CD14-positive monocyte (primary cell): ENCODE measurements at regions not wholly inside any gene's neighbourhood (a gene's known extent, or its start where the extent isn't known, plus 50 kb on each side); places are given as distances from the start of the nearest gene placed in this dataset.

Source experiments
- DNase-seq, 3 donors: peaks; one replicate each; pipeline ENCODE4 v3.0.0-alpha.2; 2011 to 2022
- H2AFZ ChIP-seq: 2 replicates; pipeline ENCODE4 v1.6.0; 2012; ENCODE audit warnings: mild to moderate bottlenecking, low read depth, low read length, inconsistent platforms; ENCODE audit not compliant: insufficient read depth, poor library complexity, severe bottlenecking
- H3K27ac ChIP-seq, 2 donors: 1 replicate in 1 of 2; 2 replicates in 1 of 2; pipeline ENCODE4 v1.5.1; 2012 to 2013; ENCODE audit warnings: low read length in 2 of 2, control low read depth in 1 of 2, inconsistent platforms in 1 of 2, low read depth in 1 of 2, mild to moderate bottlenecking in 1 of 2
- H3K27me3 ChIP-seq, 2 donors: one replicate each; pipeline versions ENCODE4 v1.6.0 to v1.6.1; 2011 to 2013; ENCODE audit warnings: low read length in 2 of 2; ENCODE audit not compliant: control insufficient read depth in 2 of 2, insufficient read depth in 2 of 2
- H3K36me3 ChIP-seq, 2 donors: replicated peaks in 1 of 2; 1 replicate in 1 of 2; 2 replicates in 1 of 2; pipeline versions ENCODE4 v1.5.1 to v1.6.1; 2012 to 2013; ENCODE audit warnings: low read length in 2 of 2, control low read depth in 1 of 2, inconsistent platforms in 1 of 2, mild to moderate bottlenecking in 1 of 2; ENCODE audit not compliant: insufficient read depth in 2 of 2, control insufficient read depth in 1 of 2
- H3K4me1 ChIP-seq, 2 donors: 1 replicate in 1 of 2; 2 replicates in 1 of 2; pipeline versions ENCODE4 v1.5.1 to v1.6.1; 2012 to 2013; ENCODE audit warnings: low read length in 2 of 2, control low read depth in 1 of 2, inconsistent platforms in 1 of 2, mild to moderate bottlenecking in 1 of 2, moderate library complexity in 1 of 2; ENCODE audit not compliant: insufficient read depth in 2 of 2, control insufficient read depth in 1 of 2
- H3K4me2 ChIP-seq: replicated peaks from 2 replicates; pipeline ENCODE3; 2012; ENCODE audit warnings: low read length, moderate library complexity, mild to moderate bottlenecking; ENCODE audit not compliant: poor library complexity, severe bottlenecking; ENCODE audit errors: extremely low read depth
- H3K4me3 ChIP-seq, 3 experiments: fragments of 200-600 bp in 1 of 3; sonication (generic) in 1 of 3; replicated peaks in 1 of 3; 1 replicate in 2 of 3; 2 replicates in 1 of 3; pipeline ENCODE4 v1.5.1; 2011 to 2013; ENCODE audit warnings: low read length in 3 of 3, mild to moderate bottlenecking in 3 of 3, control low read depth in 2 of 3, low read depth in 2 of 3, inconsistent platforms in 1 of 3, moderate library complexity in 1 of 3
- H3K79me2 ChIP-seq: 2 replicates; pipeline ENCODE4 v1.6.0; 2012; ENCODE audit warnings: mild to moderate bottlenecking, control low read depth, inconsistent platforms, low read length, moderate library complexity; ENCODE audit not compliant: insufficient read depth
- H3K9ac ChIP-seq: 2 replicates; pipeline ENCODE4 v1.6.0; 2017; ENCODE audit warnings: low read length, mild to moderate bottlenecking; ENCODE audit not compliant: insufficient read depth, poor library complexity, severe bottlenecking
- H3K9me3 ChIP-seq, 2 donors: replicated peaks in 1 of 2; 1 replicate in 1 of 2; 2 replicates in 1 of 2; pipeline versions ENCODE4 v1.5.1 to v1.6.1; 2012 to 2013; ENCODE audit warnings: low read length in 2 of 2, control low read depth in 1 of 2; ENCODE audit not compliant: control insufficient read depth in 1 of 2, insufficient read depth in 1 of 2
- H4K20me1 ChIP-seq: 2 replicates; pipeline ENCODE4 v1.6.0; 2012; ENCODE audit warnings: mild to moderate bottlenecking, low read length, control low read depth, moderate library complexity; ENCODE audit not compliant: insufficient read depth
- H3K27ac Mint-ChIP-seq, 7 donors: one replicate each; pipeline ENCODE4 v1.8.0; 2020; ENCODE audit warnings: mild to moderate bottlenecking in 7 of 7, mixed read lengths in 7 of 7, moderate library complexity in 6 of 7, inconsistent platforms in 2 of 7
- H3K27me3 Mint-ChIP-seq, 3 donors: one replicate each; pipeline ENCODE4 v1.8.0; 2021 to 2022; ENCODE audit warnings: low read depth in 3 of 3, mild to moderate bottlenecking in 3 of 3, mixed read lengths in 3 of 3, moderate library complexity in 3 of 3, inconsistent platforms in 1 of 3
- H3K36me3 Mint-ChIP-seq, 2 donors: one replicate each; pipeline ENCODE4 v1.8.0; 2020; ENCODE audit warnings: mixed read lengths in 2 of 2, inconsistent platforms in 1 of 2, mild to moderate bottlenecking in 1 of 2
- H3K4me1 Mint-ChIP-seq: one replicate; pipeline ENCODE4 v1.8.0; 2020; ENCODE audit warnings: mild to moderate bottlenecking, mixed read lengths
- H3K4me3 Mint-ChIP-seq, 2 donors: one replicate each; pipeline ENCODE4 v1.8.0; 2020; ENCODE audit warnings: mild to moderate bottlenecking in 2 of 2, mixed read lengths in 2 of 2, moderate library complexity in 1 of 2
- H3K9me3 Mint-ChIP-seq, 7 donors: one replicate each; pipeline ENCODE4 v1.8.0; 2020 to 2022; ENCODE audit warnings: mixed read lengths in 7 of 7, mild to moderate bottlenecking in 6 of 7, moderate library complexity in 6 of 7, inconsistent platforms in 2 of 7
- WGBS: methylation state at CpG from one replicate; pipeline ENCODE4 v1.1.5; 2013; ENCODE audit warnings: missing lambda C conversion rate; ENCODE audit not compliant: insufficient coverage; 5-methylcytosine and 5-hydroxymethylcytosine counted together
- intact Hi-C, 2 donors: fragments of 100-400 bp; cut with micrococcal nuclease; formaldehyde crosslinking; loops; one replicate each; pipeline versions ENCODE4 v1.15.0 to v1.15.1; 2023
- TF ChIP-seq, protein P1 (sequence below): fragments of 200-600 bp; IDR thresholded peaks from one replicate; pipeline ENCODE4 v1.8.0; 2022; ENCODE audit warnings: antibody characterized with exemption, mild to moderate bottlenecking

GRCh38 chr13:67806796-67807195, 576.7 kb upstream of the PCDH9 start:
- intact Hi-C loops: no loop called here

GRCh38 chr13:67803118-67803517, 573.0 kb upstream of the PCDH9 start:
- Histone ChIP-seq H3K4me1 (no peaks in the 10 kb centered on the region), H3K27ac (no peak overlapping the region), H3K4me3 (no peak overlapping the region), H2AFZ (no peak overlapping the region), H3K36me3 (no peaks in the 10 kb centered on the region), H4K20me1 (no peaks in the 10 kb centered on the region), H3K9ac (no peak overlapping the region), H3K79me2 (no peaks in the 10 kb centered on the region), H3K9me3 (peaks cover 0 to 5% of the 10 kb centered on the region in 2 donors), H3K4me2 (no peak overlapping the region), H3K27me3 (no peaks in the 10 kb centered on the region)
- H3K27me3 Mint-ChIP-seq: no peaks in the 10 kb centered on the region
- TF ChIP-seq, protein P1, sequence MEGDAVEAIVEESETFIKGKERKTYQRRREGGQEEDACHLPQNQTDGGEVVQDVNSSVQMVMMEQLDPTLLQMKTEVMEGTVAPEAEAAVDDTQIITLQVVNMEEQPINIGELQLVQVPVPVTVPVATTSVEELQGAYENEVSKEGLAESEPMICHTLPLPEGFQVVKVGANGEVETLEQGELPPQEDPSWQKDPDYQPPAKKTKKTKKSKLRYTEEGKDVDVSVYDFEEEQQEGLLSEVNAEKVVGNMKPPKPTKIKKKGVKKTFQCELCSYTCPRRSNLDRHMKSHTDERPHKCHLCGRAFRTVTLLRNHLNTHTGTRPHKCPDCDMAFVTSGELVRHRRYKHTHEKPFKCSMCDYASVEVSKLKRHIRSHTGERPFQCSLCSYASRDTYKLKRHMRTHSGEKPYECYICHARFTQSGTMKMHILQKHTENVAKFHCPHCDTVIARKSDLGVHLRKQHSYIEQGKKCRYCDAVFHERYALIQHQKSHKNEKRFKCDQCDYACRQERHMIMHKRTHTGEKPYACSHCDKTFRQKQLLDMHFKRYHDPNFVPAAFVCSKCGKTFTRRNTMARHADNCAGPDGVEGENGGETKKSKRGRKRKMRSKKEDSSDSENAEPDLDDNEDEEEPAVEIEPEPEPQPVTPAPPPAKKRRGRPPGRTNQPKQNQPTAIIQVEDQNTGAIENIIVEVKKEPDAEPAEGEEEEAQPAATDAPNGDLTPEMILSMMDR: no peak
- WGBS: 92% methylated on average over 8 of the region's 8 CpGs
- H3K9me3 Mint-ChIP-seq: peaks cover 3 to 9% (median 6%) of the 10 kb centered on the region in 7 donors
- intact Hi-C loops: no loop called here
- no peak overlapping the region for H3K27ac Mint-ChIP-seq
- no peaks in the 10 kb centered on the region for H3K36me3 Mint-ChIP-seq
- no peak for DNase-seq
- no peaks in the 10 kb centered on the region for H3K4me1 Mint-ChIP-seq
- H3K4me3 Mint-ChIP-seq: no peak overlapping the region

More at GRCh38 chr13:67806796-67807195, 576.7 kb upstream of the PCDH9 start:
- Mint-ChIP-seq H3K4me3 (no peak overlapping the region), H3K27me3 (no peaks in the 10 kb centered on the region), H3K36me3 (no peaks in the 10 kb centered on the region), H3K27ac (no peak overlapping the region), H3K9me3 (peaks cover 3 to 7% (median 4%) of the 10 kb centered on the region in 7 donors), H3K4me1 (no peaks in the 10 kb centered on the region)
- no peaks in the 10 kb centered on the region for H3K27me3 ChIP-seq
- no peak overlapping the region for H3K4me2 ChIP-seq
- no peaks in the 10 kb centered on the region for H3K36me3 ChIP-seq
- H4K20me1 ChIP-seq: no peaks in the 10 kb centered on the region
- H3K79me2 ChIP-seq: no peaks in the 10 kb centered on the region
- TF ChIP-seq, protein P1: no peak
- no peak overlapping the region for H2AFZ ChIP-seq
- H3K27ac ChIP-seq: no peak overlapping the region
- H3K4me1 ChIP-seq: no peaks in the 10 kb centered on the region
- H3K4me3 ChIP-seq: no peak overlapping the region
- H3K9ac ChIP-seq: no peak overlapping the region
- no peaks in the 10 kb centered on the region for H3K9me3 ChIP-seq
- no peak for DNase-seq
